RWPE1 (cell line): ENCODE measurements at regions not wholly inside any gene's neighbourhood (a gene's known extent, or its start where the extent isn't known, plus 50 kb on each side); places are given as distances from the start of the nearest gene placed in this dataset.
A peak's percentile ranks its signal among the peaks of the same experiment; 100 is the strongest.

ENCODE experiments used
- CTCF ChIA-PET: fragments of 350-600 bp; sonication (Branson Sonifier 250); formaldehyde crosslinking; extraction: SDS; loops from one replicate; lab custom pipeline; 2021; lab: Yijun Ruan, JAX
- POLR2A ChIA-PET: fragments of 400-600 bp; formaldehyde crosslinking; extraction: SDS; loops from one replicate; lab custom pipeline; 2020; ENCODE audit warnings: antibody characterized with exemption; ENCODE audit not compliant: low non-redundant PET; lab: Yijun Ruan, JAX
- DNase-seq: peaks from one replicate; pipeline ENCODE4 v3.0.0; 2012; ENCODE audit warnings: low spot score
- H3K27ac ChIP-seq: fragments of 450-650 bp; 2 replicates; pipeline ENCODE4 v1.5.1; 2017
- TF ChIP-seq, protein P1 (sequence below): fragments of 450-650 bp; conservative IDR thresholded peaks from 2 replicates; pipeline ENCODE4 v1.5.1; 2017; ENCODE audit warnings: low read depth, mild to moderate bottlenecking

DNA sequence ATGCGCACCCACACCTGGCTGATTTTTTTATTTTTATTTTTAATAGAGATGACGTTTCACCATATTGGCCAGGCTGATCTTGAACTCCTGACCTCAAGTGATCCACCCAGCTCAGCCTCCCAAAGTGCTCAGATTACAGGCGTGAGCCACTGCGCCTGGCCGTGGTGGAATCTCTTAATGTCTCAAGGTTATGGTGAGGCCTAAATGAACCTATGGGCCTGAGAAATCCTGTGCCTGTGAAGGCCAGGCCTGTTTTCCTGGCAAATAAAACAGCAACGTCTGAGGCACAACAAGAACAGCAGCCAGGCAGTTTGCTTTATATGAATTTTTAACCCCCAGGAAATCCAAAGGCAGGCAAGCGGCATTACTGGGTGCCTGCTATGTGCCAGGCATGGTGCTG lies 297.5 kb upstream of the ZMIZ1 start:
- H3K27ac ChIP-seq: no peak overlapping the region
- POLR2A ChIA-PET: no interaction called here
- TF ChIP-seq, protein P1, sequence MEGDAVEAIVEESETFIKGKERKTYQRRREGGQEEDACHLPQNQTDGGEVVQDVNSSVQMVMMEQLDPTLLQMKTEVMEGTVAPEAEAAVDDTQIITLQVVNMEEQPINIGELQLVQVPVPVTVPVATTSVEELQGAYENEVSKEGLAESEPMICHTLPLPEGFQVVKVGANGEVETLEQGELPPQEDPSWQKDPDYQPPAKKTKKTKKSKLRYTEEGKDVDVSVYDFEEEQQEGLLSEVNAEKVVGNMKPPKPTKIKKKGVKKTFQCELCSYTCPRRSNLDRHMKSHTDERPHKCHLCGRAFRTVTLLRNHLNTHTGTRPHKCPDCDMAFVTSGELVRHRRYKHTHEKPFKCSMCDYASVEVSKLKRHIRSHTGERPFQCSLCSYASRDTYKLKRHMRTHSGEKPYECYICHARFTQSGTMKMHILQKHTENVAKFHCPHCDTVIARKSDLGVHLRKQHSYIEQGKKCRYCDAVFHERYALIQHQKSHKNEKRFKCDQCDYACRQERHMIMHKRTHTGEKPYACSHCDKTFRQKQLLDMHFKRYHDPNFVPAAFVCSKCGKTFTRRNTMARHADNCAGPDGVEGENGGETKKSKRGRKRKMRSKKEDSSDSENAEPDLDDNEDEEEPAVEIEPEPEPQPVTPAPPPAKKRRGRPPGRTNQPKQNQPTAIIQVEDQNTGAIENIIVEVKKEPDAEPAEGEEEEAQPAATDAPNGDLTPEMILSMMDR: no peak
- CTCF ChIA-PET: no interaction called here
- DNase-seq: no peak

DNA sequence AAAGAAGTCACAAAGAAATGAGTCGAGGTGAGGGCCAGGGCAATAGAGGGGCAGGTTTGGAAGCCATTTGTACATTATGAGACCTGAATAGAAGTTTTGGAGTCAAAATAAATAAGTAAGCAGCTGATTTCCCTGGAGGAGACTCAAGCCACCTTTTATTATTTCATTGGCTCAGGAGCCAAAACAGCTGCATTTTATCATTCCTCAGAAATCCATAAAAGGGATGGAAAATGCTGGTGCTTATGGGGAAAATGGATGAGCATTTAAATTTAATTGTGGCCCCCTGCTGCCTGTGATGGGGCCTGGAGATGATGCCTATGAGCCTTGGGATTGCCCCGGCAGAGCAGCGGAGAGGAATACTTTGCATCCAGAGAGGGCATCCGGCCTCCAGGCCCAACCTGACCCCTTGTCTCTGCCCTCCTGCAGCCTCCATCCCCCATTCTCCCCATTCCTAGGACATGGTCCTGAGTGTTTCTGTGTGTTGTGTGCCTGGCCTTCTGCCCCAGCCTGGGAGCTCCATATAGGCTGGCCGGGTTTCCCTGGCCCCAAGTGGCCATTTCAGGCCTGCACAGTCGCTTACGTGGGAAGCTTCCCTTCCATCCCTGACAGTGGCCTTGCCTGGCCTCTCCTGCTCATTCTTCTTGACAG lies 296.8 kb upstream of the ZMIZ1 start:
- POLR2A ChIA-PET: no interaction called here
- no peak for DNase-seq
- TF ChIP-seq, protein P1: no peak
- H3K27ac ChIP-seq: no peak overlapping the region
- CTCF ChIA-PET: no interaction called here

DNA sequence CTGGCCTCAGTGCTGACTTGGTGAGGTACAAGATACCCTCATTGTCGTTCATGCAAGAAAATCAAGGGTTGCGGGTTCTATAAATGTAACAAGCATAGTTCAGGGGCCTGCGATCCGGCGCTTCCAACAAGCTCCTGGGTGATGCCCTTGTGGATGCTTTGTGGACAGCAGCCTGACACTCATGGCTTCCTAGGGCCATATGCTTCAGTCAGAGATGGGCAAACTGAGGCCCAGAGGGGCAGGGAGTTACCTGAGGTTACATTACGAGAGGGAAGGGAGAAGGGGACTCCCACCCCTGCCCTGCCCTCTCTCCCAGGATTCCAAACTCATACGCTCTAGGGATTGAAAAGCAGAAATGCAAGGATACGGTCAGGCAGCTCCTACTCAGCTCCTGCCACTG lies 296.3 kb upstream of the ZMIZ1 start:
- H3K27ac ChIP-seq: no peak overlapping the region
- no peak for DNase-seq
- ChIA-PET POLR2A (no interaction called here), CTCF (no interaction called here)
- TF ChIP-seq, protein P1: no peak

DNA sequence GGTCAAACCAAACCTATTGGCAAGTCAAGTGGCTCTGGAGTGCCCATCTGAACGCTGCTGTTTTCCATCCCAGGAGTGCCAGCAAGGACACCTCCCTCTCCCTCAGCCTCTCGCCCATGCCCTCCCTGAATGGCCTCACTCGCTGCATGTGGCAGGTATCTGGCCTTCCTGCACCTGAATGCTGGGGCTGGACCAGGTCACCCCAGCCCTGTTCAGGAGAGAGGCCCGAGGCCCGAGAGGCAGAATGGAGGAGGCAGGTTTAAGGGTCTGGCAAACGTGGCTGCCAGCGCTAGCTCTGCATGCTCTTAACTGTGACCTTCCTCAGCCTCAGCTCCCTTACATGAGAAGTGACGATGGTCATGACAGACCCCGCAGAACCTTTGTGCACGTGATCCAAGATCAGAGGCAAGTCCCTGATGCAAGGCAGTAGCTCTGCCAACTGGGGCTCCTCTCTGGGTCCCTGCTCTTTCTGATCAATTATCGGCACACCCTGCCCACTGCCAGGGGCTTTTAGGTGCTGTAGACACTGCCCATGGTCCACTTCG lies 295.7 kb upstream of the ZMIZ1 start:
- POLR2A ChIA-PET: no interaction called here
- CTCF ChIA-PET: no interaction called here
- DNase-seq: no peak
- TF ChIP-seq, protein P1: no peak
- no peak overlapping the region for H3K27ac ChIP-seq

DNA sequence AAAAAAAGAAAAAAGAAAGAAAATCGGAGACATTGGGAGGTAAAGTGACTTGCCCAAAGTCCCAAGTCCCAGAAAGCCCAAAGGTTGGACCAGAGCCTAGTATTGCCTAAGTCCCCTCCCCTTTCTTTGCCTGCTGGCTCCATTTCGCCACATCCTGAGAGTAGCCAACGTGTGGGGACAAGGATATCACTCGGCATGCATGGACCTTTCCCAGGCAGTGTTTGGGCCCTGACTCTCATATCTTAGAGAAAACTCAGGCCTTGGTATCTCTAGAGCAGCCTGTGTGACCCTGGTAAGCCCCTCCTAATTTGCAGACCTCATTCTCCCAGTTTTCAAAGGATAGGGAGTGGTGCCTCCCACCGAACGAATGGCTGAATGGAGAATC lies 294.2 kb upstream of the ZMIZ1 start:
- TF ChIP-seq, protein P1: no peak
- H3K27ac ChIP-seq: peak overlapping the region; percentile 39
- CTCF ChIA-PET: interaction anchor here (0.6 kb wide), 1 partner anchor 12 kb away, joined by 3 read pairs; no protein-coding TSS in a partner anchor
- POLR2A ChIA-PET: interaction anchor here (0.7 kb wide), 1 partner anchor 17 kb away, joined by 3 read pairs; no protein-coding TSS in a partner anchor
- no peak for DNase-seq

DNA sequence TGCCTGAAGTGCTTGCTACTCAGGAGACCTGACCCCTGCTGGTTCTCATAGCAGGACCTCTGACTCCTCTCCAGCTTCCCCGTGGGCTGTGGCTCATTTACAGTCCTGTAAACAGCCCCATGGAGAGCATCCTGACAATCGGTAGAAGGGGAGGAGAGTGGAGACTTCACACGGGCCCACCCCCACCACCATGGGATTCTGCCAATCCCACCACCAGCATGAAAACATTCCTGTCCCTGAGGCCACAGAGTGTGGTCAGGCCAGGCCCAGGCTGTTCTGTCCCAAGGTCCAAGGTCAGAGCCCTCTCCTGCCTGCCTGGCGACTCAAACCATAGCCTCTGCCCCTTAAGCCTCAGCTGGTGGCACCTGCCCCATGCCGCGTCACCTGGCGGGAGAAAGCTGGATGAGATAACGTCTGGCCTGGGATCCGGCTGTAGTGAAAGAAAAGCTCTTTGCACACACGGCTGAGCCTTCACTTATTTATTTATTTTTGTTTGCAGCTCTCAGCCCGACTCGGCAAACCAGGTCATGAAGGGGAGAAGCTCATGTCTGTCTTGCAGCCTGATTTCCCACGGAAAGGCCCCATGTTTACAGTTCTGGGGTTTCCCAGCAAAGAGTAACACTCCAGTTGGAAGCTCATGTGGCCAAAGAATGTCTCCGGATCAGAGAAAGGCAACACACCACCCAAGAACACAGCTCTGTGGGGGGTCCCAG lies 293.6 kb upstream of the ZMIZ1 start:
- TF ChIP-seq, protein P1: no peak
- ChIA-PET POLR2A (interaction anchor here (0.6 kb wide), 2 partner anchors 21 to 296 kb away, joined by 3 to 4 read pairs; no protein-coding TSS in a partner anchor), CTCF (interaction anchor here (0.6 to 0.7 kb wide), 3 partner anchors 13 to 600 kb away, joined by 3 read pairs; no protein-coding TSS in a partner anchor)
- no peak for DNase-seq
- peak overlapping the region; percentile 39 for H3K27ac ChIP-seq
